ENCODE measurements at regions not wholly inside any gene's neighbourhood (a gene's known extent, or its start where the extent isn't known, plus 50 kb on each side); places are given as distances from the start of the nearest gene placed in this dataset.

DNA sequence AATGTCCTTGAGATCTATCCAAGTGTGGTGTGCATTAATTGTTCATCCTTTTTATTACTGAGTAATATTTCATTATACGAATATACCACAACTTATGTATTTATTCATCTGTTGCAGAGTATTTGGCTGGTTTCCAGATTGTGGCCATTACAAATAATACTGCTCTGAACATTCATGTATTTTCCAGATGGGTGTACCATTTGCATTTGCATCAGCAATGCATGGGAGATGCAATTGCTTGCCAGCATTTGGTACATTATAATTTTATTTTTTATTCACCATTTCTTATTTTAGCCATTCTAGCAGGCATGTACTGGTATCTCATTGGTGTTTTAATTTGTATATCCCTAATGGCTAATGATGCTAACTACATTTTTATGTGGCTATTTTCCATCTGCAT lies 162.4 kb downstream of the SCG2 start:
- TF ChIP-seq, protein P1, sequence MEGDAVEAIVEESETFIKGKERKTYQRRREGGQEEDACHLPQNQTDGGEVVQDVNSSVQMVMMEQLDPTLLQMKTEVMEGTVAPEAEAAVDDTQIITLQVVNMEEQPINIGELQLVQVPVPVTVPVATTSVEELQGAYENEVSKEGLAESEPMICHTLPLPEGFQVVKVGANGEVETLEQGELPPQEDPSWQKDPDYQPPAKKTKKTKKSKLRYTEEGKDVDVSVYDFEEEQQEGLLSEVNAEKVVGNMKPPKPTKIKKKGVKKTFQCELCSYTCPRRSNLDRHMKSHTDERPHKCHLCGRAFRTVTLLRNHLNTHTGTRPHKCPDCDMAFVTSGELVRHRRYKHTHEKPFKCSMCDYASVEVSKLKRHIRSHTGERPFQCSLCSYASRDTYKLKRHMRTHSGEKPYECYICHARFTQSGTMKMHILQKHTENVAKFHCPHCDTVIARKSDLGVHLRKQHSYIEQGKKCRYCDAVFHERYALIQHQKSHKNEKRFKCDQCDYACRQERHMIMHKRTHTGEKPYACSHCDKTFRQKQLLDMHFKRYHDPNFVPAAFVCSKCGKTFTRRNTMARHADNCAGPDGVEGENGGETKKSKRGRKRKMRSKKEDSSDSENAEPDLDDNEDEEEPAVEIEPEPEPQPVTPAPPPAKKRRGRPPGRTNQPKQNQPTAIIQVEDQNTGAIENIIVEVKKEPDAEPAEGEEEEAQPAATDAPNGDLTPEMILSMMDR (IDR thresholded peaks at IDR 0.05; ENCODE audit: insufficient read depth, low read depth, low read length): no peak
- TF ChIP-seq EZH2 (IDR thresholded peaks at IDR 0.05; ENCODE audit: insufficient read depth, low read length): no peak
